ENCODE measurements at regions not wholly inside any gene's neighbourhood (a gene's known extent, or its start where the extent isn't known, plus 50 kb on each side); places are given as distances from the start of the nearest gene placed in this dataset.

DNA sequence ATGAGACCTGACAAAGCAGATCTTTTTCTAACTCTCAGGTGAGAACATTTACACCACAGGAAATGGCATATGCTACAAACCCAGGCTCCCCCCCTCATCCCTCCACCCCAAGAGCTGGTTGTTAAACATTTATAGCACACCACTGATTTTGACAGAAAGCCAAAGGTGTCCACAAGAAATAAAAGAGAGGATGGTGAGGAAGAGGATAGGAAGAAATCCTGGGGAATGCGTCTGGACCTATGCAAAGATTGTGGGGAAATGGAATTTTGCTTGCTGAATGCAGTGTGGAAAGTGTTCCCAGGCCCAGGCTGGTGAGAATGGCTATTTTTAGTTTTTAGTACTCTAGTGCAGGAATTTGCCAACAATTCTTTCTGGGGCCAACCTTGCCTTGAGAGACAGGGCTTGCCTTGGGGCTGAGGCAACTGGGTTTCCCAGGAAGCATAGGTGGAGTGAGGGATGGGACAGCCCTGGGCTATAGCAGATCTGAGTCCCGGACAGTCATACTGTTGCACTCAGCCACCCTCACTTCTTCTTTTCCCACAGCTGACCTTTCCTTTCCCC lies 163.9 kb downstream of the ADAMTS15 start:
- H3K9ac ChIP-seq (ENCODE audit: low read depth in 1 of 2, low read length in 2 of 2): no peak overlapping the region
- peaks cover 0 to 10% (median 0%) of the 10 kb centered on the region in 4 donors for H3K27me3 ChIP-seq (ENCODE audit: control insufficient read depth in 4 of 4, insufficient read depth in 4 of 4, low read length in 3 of 4)
- no peaks in the 10 kb centered on the region for H3K36me3 ChIP-seq (ENCODE audit: control insufficient read depth in 4 of 4, insufficient read depth in 3 of 4, low read depth in 1 of 4, low read length in 3 of 4)
- no peaks in the 10 kb centered on the region for H3K4me1 ChIP-seq (ENCODE audit: control insufficient read depth in 4 of 4, insufficient read depth in 4 of 4, low read length in 3 of 4)
- 77% methylated on average over 2 of the region's 2 CpGs for WGBS
- H3K9me3 ChIP-seq (ENCODE audit: control insufficient read depth in 4 of 4, low read length in 3 of 4): no peaks in the 10 kb centered on the region
- H3K4me3 ChIP-seq (ENCODE audit: low read depth in 1 of 3, low read length in 3 of 3): no peak overlapping the region
- TF ChIP-seq GABPA (IDR thresholded peaks at IDR 0.05 in 1 of 2, conservative IDR thresholded peaks at IDR 0.05 in 1 of 2) (no peak), FOXA1 (IDR thresholded peaks at IDR 0.05) (no peak), EGR1 (IDR thresholded peaks at IDR 0.05; ENCODE audit: low read depth in 2 of 2) (no peak), TAF1 (conservative IDR thresholded peaks at IDR 0.05) (no peak), HNF4G (IDR thresholded peaks at IDR 0.05) (no peak)
- TF ChIP-seq, protein P1, sequence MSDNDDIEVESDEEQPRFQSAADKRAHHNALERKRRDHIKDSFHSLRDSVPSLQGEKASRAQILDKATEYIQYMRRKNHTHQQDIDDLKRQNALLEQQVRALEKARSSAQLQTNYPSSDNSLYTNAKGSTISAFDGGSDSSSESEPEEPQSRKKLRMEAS (IDR thresholded peaks at IDR 0.05): no peak
- no peak overlapping the region for H3K27ac ChIP-seq (ENCODE audit: low read depth in 1 of 2, low read length in 2 of 2)
- DNase-seq (ENCODE audit: low spot score): no peak

DNA sequence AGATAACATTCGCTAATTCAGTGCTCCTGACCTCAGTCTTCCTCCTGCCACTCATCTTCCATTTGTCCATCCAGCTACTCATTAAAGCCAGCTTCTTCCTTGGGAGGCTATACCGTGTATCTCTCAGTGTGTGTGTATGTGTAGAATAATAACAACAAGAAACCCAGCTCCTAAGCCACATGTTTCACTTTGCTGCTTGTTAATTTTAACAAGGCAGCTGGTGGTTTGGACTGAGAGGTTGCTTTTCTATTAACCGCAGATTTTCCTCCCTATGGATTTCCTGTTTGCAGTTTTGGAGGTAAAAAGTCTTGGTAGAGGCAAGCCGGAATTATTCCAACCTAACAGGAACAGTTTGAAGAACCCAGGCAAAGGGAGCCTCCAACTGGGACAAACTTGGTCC lies 165.0 kb downstream of the ADAMTS15 start:
- no peak overlapping the region for H3K9ac ChIP-seq (ENCODE audit: low read depth in 1 of 2, low read length in 2 of 2)
- no peaks in the 10 kb centered on the region for H3K36me3 ChIP-seq (ENCODE audit: control insufficient read depth in 4 of 4, insufficient read depth in 3 of 4, low read depth in 1 of 4, low read length in 3 of 4)
- TF ChIP-seq NR2F2 (IDR thresholded peaks at IDR 0.05): no peak
- no peak for TF ChIP-seq RXRA (IDR thresholded peaks at IDR 0.05)
- TF ChIP-seq HNF4A (conservative IDR thresholded peaks at IDR 0.05): no peak
- TF ChIP-seq, protein P2, sequence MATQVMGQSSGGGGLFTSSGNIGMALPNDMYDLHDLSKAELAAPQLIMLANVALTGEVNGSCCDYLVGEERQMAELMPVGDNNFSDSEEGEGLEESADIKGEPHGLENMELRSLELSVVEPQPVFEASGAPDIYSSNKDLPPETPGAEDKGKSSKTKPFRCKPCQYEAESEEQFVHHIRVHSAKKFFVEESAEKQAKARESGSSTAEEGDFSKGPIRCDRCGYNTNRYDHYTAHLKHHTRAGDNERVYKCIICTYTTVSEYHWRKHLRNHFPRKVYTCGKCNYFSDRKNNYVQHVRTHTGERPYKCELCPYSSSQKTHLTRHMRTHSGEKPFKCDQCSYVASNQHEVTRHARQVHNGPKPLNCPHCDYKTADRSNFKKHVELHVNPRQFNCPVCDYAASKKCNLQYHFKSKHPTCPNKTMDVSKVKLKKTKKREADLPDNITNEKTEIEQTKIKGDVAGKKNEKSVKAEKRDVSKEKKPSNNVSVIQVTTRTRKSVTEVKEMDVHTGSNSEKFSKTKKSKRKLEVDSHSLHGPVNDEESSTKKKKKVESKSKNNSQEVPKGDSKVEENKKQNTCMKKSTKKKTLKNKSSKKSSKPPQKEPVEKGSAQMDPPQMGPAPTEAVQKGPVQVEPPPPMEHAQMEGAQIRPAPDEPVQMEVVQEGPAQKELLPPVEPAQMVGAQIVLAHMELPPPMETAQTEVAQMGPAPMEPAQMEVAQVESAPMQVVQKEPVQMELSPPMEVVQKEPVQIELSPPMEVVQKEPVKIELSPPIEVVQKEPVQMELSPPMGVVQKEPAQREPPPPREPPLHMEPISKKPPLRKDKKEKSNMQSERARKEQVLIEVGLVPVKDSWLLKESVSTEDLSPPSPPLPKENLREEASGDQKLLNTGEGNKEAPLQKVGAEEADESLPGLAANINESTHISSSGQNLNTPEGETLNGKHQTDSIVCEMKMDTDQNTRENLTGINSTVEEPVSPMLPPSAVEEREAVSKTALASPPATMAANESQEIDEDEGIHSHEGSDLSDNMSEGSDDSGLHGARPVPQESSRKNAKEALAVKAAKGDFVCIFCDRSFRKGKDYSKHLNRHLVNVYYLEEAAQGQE (IDR thresholded peaks at IDR 0.05): no peak
- TF ChIP-seq, protein P3, sequence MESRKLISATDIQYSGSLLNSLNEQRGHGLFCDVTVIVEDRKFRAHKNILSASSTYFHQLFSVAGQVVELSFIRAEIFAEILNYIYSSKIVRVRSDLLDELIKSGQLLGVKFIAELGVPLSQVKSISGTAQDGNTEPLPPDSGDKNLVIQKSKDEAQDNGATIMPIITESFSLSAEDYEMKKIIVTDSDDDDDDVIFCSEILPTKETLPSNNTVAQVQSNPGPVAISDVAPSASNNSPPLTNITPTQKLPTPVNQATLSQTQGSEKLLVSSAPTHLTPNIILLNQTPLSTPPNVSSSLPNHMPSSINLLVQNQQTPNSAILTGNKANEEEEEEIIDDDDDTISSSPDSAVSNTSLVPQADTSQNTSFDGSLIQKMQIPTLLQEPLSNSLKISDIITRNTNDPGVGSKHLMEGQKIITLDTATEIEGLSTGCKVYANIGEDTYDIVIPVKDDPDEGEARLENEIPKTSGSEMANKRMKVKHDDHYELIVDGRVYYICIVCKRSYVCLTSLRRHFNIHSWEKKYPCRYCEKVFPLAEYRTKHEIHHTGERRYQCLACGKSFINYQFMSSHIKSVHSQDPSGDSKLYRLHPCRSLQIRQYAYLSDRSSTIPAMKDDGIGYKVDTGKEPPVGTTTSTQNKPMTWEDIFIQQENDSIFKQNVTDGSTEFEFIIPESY (IDR thresholded peaks at IDR 0.05): no peak
- TF ChIP-seq YY1 (IDR thresholded peaks at IDR 0.05): no peak
- TF ChIP-seq TAF1 (conservative IDR thresholded peaks at IDR 0.05): no peak
- TF ChIP-seq RAD21 (IDR thresholded peaks at IDR 0.05): no peak
- no peak for TF ChIP-seq SP1 (IDR thresholded peaks at IDR 0.05)
- no peak for TF ChIP-seq FOXA1 (IDR thresholded peaks at IDR 0.05)
- no peaks in the 10 kb centered on the region for H3K4me1 ChIP-seq (ENCODE audit: control insufficient read depth in 4 of 4, insufficient read depth in 4 of 4, low read length in 3 of 4)
- DNase-seq (ENCODE audit: low spot score): no peak
- H3K27ac ChIP-seq (ENCODE audit: low read depth in 1 of 2, low read length in 2 of 2): no peak overlapping the region
- WGBS: 81% methylated on average over 4 of the region's 4 CpGs
- H3K9me3 ChIP-seq (ENCODE audit: control insufficient read depth in 4 of 4, low read length in 3 of 4): peaks cover 0 to 6% (median 0%) of the 10 kb centered on the region in 4 donors
- no peak overlapping the region for H3K4me3 ChIP-seq (ENCODE audit: low read depth in 1 of 3, low read length in 3 of 3)
- peaks cover 0 to 8% (median 0%) of the 10 kb centered on the region in 4 donors for H3K27me3 ChIP-seq (ENCODE audit: control insufficient read depth in 4 of 4, insufficient read depth in 4 of 4, low read length in 3 of 4)
